ENCODE measurements at regions not wholly inside any gene's neighbourhood (a gene's known extent, or its start where the extent isn't known, plus 50 kb on each side); places are given as distances from the start of the nearest gene placed in this dataset.

DNA sequence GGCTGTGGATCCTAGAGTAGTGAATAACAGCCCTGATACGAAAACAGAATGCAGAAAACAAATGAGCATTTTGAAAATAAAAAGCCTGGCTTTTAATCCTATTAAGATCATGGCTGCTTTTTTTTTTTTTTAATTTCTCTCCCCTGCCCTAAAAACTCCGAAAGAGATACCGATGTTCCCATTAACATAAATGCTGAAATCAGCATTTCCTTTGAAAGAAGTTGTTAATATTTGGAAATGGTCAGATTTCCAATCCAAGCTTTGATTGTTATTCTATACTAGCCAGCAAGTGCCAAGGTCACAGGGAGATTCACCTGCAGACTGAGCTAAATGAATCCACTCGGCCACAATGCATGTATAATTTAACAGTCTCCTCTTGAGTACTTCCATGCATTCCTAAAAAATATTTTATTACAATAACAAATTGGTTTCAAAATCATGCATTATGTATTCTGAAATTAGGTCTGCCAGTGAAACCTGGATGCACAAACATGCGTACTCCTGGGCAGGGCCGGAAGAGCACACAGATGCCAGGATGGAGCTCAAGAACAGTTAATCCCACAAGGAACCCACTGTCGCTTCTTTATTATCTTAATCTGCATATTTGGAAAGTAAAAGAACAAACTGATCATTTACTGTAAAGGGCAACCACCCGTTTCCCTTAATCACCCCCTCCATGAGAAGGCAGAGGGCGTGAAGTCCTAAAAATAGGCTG is 521.5 kb upstream of the ZFHX3 start:
- DNase-seq (ENCODE audit: low spot score), result no peak

DNA sequence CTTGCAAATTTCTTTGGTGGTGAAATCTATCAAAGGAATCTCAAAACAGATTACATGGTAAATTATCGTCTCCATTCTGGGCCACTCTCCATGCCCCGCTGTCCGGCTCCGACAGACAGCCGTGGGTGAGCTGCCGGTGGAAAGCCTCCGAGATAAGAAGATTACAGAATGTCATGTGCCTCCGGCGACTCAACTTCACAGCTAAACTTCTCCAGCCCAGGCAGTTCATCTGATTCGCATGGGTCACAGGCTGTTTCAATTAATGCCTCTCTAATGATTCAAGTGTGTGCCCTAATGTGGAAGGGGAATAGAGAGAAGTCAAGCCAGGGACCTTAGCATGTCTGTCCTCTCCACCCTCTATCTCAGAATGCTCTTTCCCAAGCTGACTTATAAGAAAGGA is 520.8 kb upstream of the ZFHX3 start:
- DNase-seq (ENCODE audit: low spot score), result no peak

DNA sequence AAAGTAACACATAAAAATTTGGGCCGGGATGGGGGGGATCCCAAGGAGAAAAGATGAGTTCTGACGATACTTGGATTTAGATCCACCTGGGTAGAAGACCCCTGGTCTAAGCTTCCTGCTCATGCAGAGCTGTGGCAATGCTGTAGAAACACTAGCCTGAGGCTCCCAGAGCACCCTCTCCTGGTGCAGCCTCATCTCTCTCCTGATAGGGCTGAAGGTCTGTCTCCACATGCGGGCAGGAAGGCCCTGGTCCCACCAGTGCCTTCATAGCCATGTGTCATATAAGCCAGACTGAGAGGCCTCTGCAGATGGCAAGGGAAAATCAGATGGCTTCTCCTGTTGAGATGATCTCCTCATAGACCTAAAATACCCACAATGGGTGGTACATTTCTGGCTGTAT is 518.0 kb upstream of the ZFHX3 start:
- no peak for DNase-seq (ENCODE audit: low spot score)

DNA sequence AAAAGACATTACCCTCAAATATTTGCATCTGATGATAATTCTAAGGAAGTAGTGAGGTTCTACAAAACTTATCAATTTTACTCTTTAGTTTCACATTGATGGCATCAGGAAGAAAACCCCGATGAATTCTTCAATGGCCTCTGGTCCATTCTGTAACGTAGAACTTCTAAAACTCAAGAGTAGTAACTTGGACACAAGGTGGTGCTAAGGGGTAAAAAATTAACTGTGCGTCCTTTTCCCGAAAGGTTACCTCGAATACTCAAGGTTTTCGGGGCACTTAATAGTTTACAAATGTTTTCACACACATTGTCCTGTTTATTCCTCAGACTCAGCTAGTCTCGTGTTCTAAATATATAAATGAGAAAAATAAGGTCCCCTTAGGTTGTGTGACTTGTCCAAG is 517.3 kb upstream of the ZFHX3 start:
- DNase-seq (ENCODE audit: low spot score), result peak; percentile 7

DNA sequence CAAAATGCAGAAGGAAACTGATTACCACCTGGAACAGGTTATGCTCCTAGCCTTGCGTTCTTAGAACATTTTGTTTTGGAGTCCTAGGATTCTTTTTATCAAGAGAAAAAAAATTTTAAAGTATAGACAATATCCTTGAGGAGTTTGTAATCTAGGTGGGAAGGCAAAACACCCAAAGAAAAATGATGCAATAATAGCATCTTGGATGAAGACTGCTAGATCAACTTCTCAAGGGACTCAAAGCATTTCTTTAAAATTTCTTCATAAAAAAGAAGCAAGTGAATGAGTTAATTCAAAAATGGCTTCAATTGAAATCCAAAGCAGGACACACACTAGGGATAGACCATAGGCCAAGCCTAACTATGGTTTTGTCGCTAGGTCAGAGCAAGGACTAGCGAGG is 515.8 kb upstream of the ZFHX3 start:
- DNase-seq (ENCODE audit: low spot score), result no peak

DNA sequence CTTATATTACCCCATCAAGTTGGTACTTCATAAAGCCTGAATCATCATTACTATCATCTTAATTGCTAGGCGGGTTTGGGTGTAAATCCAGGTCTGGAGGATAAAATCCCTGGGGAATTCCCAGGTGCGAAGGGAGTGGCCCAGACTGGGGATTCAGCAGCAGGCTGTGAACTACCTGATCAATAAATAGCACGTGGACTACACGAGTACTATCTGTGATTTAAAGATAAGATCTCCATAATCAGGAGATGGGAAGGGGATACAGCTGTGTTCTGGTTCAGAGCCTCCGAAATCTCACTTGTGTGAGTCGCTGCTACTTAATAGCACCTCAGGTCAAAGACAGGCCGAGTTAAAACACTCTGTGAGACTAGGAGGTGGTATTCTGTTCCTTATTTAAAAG is 512.6 kb upstream of the ZFHX3 start:
- DNase-seq (ENCODE audit: low spot score), result no peak

DNA sequence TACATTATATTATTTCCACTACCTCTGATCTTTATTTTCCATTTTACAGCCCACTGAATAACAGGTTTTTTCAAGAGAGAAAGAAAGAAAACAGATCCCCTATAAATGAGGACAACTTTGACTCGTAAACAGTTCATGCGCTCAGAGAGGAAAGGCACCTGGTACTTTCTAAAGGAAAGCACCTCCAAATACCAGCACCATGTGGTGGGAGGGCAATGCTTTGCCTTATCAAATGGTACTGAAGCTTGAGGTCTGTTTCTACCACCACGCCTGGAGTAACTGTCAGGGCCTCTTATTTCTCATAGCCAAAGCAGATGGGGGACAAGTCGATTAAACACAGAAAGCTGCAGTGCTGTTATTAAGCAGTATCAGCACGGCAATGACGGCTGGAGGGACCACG is 510.3 kb upstream of the ZFHX3 start:
- no peak for DNase-seq (ENCODE audit: low spot score)

DNA sequence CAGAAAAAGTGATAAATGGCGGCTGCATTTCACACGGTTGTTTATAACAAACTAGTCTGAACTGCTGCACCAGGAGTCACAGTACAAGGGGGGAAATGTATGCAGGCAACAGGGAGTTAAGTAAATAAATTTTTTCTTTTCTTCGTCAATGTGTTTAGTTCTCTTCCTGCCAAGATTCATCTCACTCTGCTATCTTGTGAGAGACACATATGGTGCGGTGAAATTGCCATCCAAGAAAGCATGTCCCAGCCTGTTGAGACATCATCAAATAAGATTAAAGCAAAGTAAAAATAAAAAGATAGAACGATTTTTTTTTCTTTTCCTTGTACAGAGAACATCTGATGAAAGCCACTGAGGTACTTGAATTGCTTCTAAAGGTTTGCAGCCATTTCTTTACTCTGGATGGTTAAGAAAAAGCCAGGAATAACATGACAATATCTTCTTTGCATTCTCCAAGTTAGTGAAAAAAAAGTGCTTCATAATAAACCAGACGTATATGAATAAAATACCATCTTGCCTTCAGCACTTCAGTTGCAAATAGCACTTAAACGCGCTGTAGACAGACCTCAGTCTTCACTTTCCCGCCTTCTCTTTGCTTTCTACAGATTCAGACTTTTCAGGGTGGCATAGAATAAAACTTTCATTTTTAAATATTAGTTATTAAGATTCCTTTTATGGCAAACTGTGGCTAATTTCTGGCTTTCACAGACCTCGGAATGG is 506.2 kb upstream of the ZFHX3 start:
- peak; percentile 7 for DNase-seq (ENCODE audit: low spot score)

DNA sequence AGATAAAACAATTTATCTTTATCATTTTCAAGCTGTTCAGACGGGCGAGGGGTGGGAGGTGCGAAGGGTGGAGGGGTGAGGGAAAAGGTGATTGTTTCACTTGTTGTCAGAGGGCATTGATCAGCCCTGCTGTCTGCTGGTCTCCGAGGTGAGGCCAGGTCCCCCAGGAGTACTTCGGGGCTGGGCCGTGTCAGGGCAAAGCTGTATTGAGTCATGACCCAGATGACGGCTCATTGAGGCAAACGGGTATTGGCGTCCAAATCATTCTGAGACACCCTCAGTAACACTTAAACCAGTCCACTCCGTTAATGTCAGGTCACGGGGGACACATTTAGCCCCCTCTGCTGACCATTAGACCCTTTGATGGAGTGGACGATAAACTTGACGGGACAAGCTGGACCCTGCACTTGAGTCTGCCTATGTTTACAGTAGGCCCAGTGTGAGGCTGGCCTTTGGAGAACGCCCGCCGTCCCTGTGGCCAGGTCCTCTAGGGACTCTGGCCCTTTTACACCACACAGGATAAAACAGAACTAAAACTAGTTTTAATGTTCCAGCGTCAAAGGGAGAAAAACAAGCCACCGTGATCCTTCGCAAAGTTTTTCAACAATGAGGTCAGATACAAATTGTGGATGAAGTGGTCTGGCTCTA is 502.2 kb upstream of the ZFHX3 start:
- DNase-seq (ENCODE audit: low spot score), result no peak

DNA sequence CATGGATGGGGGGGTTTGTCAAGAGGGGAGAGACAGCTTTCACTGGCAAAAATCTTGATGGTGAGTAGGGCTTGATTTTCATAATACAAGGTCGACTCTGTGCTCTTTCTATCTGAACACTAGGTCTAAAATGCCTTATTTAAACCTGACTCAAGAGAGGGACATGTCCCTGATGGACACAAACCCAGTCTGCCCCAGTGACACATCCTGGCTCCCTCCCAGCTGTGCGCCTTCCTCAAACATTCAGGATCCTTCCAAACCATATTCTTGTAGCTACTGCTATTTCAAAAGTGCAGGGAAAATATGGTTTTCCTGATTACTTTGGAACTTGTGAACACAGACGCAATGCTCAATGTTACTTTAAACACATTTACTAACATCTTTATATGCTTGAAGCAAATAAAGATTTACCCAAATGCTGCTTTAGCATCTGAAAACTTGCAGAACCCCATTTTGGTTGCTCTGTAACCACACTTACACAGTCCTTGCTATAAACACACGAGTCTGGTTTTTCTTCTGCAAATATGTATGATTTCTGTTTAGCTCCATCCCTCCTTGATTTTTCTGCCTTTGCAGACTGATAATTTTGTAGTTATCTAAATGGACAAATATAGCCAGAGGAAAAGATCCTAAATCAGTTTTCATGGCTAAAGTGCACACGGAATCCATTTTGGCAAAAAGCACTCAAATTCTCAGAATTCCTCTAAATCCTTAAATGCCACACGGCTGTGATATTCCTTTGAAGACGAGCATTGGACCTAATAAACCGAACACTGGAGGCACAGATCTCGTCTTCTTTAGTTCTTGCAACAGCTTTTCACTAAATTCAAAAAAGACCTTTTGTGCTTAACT is 499.9 kb upstream of the ZFHX3 start:
- no peak for DNase-seq (ENCODE audit: low spot score)

DNA sequence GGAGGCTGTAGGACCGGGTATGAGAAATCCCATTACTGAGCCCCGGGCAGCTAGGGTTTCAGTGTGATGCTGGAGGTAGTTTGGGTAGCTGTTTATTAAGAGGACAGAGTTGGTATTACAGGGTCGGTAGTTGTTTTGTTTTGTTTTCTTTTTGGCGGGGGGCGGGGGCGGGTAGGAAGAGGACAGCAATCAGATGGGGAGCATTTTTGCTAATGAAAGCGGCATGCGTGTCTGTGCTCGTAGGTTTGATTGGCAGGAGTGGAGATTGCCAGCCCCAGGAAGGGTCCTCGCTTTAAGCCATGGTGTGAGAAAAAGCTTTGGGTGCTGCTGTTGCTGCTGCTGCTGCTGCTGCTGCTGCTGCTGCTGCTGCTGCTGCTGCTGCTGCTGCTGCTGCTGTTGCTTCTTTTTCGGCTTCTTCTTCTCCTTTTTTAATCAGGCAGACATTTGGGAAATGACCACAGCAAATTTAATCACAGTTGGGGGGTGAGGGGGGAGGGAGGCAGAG is 498.5 kb upstream of the ZFHX3 start:
- DNase-seq (ENCODE audit: low spot score), result no peak

DNA sequence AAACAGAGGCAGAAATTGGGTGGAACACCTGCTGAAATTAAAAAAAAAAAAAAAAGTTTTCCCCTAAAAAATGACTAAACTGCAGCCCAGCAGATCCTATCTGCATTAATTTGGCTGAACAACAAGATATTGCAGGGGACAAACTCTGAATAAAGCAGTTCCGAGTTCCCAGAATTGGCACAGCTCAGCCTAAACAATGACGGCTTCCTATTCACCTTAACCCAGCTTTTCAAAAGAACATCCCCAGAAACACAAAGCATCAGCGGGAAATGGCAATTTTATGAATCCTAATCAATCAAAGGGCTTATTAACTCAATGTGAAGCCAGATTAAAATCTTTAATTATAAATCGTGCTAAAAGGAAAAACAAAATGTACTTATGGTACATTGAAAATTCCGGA is 497.8 kb upstream of the ZFHX3 start:
- no peak for DNase-seq (ENCODE audit: low spot score)

DNA sequence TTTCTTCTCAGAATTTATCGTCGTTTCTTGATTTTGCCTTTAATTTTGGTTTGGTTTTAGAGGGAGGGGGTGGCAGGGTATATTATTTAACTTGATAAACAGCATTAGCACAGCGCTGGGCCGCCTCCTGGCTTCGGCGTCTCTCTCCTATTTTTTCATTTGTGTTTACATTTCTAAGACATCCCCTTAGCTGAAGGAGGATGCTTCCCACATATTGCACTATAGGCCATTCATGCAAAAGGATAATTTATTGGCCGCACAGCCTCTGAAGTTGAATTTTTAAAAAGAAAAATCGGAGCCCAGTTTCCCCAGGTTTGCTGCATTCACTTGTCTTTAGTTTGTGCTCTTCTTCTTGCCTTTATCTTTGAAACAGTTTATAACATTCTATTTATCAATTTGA is 497.4 kb upstream of the ZFHX3 start:
- no peak for DNase-seq (ENCODE audit: low spot score)

DNA sequence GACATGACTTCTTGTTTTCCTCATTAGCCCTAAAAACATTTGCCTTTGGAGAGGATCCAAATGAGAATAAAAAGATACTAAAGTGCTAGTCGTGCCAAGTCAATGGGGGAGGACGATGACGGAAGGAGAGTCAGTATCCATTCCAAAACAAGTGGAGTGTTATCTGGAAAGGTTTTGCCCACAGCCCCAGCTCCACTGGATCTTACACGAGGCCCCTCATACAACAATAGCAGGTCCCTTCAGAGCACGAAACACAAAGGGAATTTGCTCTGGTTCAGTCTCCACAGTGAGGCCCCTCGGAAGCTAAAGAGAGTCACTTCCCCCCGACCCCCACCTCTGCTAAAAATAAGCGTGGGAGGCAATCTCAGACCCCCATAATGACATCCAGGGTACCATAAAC is 496.9 kb upstream of the ZFHX3 start:
- no peak for DNase-seq (ENCODE audit: low spot score)

DNA sequence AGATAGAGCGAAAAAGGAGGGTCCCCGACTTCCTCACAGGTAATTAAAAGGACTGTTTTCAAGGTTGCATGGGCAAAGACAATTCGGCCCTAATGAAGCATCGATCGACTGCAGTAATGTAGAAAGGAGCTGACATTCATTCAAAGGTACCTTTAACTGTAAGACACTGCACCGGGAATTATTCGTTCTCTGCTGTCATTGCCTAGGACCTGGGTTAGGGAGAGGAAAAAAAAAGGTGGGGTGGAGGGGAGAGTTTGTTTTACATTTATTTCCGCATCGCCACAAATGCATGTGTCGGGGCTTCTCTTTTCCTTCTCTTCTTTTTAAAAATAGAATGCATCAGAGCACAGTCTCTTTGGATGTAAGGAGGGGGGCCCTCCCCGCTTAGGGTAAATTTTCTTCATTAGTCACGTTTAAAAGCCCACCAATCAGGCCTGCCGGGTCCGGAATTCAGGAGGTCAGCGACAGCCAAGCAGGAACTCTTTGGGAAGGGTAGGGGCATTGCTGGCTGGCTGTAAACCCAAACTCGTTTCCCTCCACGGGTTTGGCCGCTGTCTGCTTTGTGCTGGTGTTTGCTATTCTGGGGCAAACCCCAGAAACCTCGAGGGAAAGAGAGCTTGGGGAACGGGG is 496.2 kb upstream of the ZFHX3 start:
- DNase-seq (ENCODE audit: low spot score), result no peak

DNA sequence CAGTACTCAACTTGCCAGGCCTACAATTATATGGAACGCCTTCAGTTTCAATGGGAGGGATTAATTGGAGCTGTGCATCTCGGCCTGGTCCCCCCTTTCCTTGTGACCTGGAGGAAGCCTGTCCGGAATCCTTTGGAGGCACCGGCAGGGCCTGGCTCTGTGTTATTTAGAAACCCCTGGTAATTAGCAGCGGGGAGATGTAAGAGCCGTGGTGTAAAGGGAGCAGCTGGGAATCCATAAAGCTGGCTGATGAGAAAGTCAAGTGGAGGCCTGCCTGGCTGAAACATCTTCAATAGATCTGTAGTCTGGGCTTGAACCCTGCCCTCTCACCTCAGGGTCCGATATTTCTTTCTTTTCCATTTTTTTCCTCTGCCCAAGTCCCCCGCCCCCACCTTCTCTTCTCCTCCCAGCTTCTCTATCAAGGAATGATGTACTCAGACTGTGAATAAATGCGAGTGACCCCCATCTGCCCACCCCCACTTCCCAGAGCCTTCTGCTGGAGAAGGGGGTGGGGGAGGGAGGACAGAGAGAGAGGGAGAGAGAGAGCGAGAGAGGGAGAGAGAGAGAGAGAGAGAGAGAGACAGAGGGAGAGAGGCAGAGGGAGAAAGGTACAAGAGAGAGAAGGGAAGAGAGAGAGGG is 495.5 kb upstream of the ZFHX3 start:
- no peak for DNase-seq (ENCODE audit: low spot score)

DNA sequence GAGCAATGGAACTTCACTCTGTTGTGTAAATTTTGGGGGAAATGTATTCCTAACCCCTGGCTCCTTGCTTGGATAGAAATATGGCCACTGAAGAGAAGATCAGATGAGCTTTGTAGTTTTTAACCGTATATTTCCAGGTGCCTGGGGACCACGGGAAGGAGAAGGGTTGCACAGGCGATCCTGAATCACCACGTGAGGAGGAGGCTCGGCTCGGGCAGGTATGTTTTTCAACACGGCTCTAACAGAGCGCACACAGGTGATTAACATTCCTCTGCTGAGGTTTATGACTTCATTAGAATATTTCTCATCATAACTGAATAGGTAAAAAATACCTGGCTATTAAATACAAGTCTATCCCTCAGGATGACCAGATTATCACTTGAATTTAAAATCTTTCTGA is 495.0 kb upstream of the ZFHX3 start:
- DNase-seq (ENCODE audit: low spot score), result no peak

DNA sequence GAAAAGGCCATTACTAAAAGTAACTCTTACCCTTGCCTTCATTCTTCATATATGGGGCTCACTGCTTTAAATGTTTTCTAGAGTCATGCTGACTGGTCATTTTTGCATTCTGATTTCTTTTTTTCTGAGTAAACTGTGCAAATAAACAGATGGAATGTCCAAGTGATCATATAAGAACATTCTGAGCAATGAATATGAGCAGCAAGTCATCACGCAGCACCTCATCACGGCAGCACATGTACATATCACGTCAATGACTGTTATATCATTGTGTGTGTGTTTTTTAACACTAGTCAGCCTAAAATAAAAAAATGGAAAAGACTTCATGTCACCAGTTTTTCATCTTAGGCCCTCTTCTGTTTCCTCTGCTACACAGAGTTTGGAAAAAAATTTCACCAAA is 490.0 kb upstream of the ZFHX3 start:
- DNase-seq (ENCODE audit: low spot score), result no peak

DNA sequence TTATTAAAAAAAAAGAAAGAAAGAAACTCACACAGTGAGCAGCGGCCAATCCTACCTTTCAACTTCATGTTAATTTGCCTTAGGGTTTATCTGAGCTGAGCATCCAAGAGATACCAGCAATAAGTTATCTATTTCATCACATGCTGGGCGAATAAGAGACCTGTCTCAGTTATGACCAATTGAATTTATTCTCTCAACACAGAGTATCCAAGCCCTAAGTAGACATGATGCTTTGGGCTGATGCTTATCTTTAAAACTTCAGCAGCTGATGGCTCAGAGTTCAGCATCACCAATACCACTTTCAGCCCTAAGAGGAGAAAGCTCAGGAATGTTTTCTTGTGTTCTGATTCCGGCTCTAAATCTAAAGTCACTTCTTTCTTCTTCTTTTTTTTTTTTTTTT is 489.0 kb upstream of the ZFHX3 start:
- no peak for DNase-seq (ENCODE audit: low spot score)

DNA sequence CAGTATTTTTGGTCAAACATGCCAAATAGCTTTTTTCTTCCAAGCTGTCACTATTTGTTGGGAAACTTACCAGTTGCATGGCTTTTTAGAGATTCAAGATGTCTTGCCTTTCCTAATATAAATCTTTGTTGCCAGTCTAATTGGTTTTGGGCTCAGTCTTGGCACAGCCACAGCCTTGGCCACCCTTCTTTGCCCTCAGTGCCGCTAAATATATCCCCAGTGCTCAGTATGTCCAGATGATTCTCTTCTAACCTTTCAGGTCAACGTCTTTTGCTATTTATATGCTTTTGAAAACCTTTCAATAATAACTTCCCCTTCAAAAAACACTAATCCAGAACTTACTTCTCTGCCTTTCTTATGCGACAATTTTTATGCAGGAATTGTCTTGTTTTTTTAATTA is 483.1 kb upstream of the ZFHX3 start:
- no peak for DNase-seq (ENCODE audit: low spot score)

DNA sequence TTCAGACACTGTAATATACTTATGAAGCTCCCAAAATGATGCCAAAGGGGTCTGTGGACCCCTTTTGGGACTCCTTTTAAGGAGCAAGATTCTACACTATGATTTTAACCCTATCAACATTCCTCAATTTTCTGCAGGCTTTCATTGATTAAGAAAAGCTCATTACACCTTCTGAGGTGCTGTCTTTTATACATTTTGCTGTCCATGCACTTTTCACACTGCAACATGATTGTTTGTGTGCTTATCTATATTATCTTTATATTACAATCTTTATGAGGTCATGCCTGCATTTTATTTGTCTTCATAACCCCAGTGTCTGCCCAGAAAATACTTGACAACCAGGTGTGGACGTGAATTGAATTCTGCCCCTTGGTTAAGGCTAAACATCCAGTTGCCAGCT is 482.6 kb upstream of the ZFHX3 start:
- no peak for DNase-seq (ENCODE audit: low spot score)
